NCI-H526 (cell line): ENCODE measurements at regions not wholly inside any gene's neighbourhood (a gene's known extent, or its start where the extent isn't known, plus 50 kb on each side); places are given as distances from the start of the nearest gene placed in this dataset.

ENCODE experiments used
- DNase-seq, 2 experiments: peaks; one replicate each; lab custom pipeline; 2025; lab: John Stamatoyannopoulos, UW

- no peak for DNase-seq
These were observed 427.7 kb upstream of the THBS1 start for GRCh38 chr15:39153058-39153714.

- DNase-seq: no peak
These were observed 427.2 kb upstream of the THBS1 start for GRCh38 chr15:39153716-39154115.

GRCh38 chr15:39154227-39154638 is 426.6 kb upstream of the THBS1 start:
- no peak for DNase-seq

GRCh38 chr15:39154776-39155175 is 426.1 kb upstream of the THBS1 start:
- DNase-seq: no peak

GRCh38 chr15:39156166-39156565 is 424.7 kb upstream of the THBS1 start:
- DNase-seq: no peak

- DNase-seq: no peak
These were observed 424.1 kb upstream of the THBS1 start for GRCh38 chr15:39156646-39157250.

GRCh38 chr15:39157882-39158281 is 423.0 kb upstream of the THBS1 start:
- no peak for DNase-seq

GRCh38 chr15:39159833-39160232 is 421.0 kb upstream of the THBS1 start:
- no peak for DNase-seq

- no peak for DNase-seq
These were observed 419.8 kb upstream of the THBS1 start for GRCh38 chr15:39161096-39161495.

- DNase-seq: no peak
These were observed 415.7 kb upstream of the THBS1 start for GRCh38 chr15:39165020-39165706.

GRCh38 chr15:39167164-39168058 is 413.5 kb upstream of the THBS1 start:
- no peak for DNase-seq

GRCh38 chr15:39171944-39172368 is 408.9 kb upstream of the THBS1 start:
- DNase-seq: peak; percentile 72 to 79

- peak in 1 of 2 experiments; percentile 9 for DNase-seq
These were observed 408.2 kb upstream of the THBS1 start for GRCh38 chr15:39172380-39173281.

- DNase-seq: no peak
These were observed 407.5 kb upstream of the THBS1 start for GRCh38 chr15:39173426-39173825.

- DNase-seq: peak; percentile 11 to 40
These were observed 406.5 kb upstream of the THBS1 start for GRCh38 chr15:39174332-39174731.

- DNase-seq: no peak
These were observed 404.8 kb upstream of the THBS1 start for GRCh38 chr15:39176030-39176429.

- no peak for DNase-seq
These were observed 403.3 kb upstream of the THBS1 start for GRCh38 chr15:39177561-39177960.

- no peak for DNase-seq
These were observed 400.8 kb upstream of the THBS1 start for GRCh38 chr15:39180030-39180429.

- no peak for DNase-seq
These were observed 400.4 kb upstream of the THBS1 start for GRCh38 chr15:39180483-39180933.

- peak in 1 of 2 experiments; percentile 19 for DNase-seq
These were observed 399.7 kb upstream of the THBS1 start for GRCh38 chr15:39181056-39181747.
